Stomach (tissue), 8 donors: ENCODE measurements at regions not wholly inside any gene's neighbourhood (a gene's known extent, or its start where the extent isn't known, plus 50 kb on each side); places are given as distances from the start of the nearest gene placed in this dataset.

Experiments used
- DNase-seq, 2 donors: peaks; one replicate each; pipeline versions ENCODE4 v3.0.0 to v3.0.0-alpha.2; 2013 to 2019
- H3K27ac ChIP-seq, 5 donors: fragments of 200-600 bp in 4 of 5; sonication (generic) in 4 of 5; one replicate each; pipeline ENCODE4 v1.5.1; 2013 to 2019; ENCODE audit warnings: mild to moderate bottlenecking in 1 of 5, moderate library complexity in 1 of 5
- H3K27me3 ChIP-seq, 3 donors: fragments of 200-600 bp; sonication (generic); one replicate each; pipeline ENCODE4 v1.5.1; 2017 to 2019; ENCODE audit warnings: mixed run types in 1 of 3
- H3K36me3 ChIP-seq, 4 donors: fragments of 200-600 bp; sonication (generic); 1 replicate in 3 of 4; 2 replicates in 1 of 4; pipeline ENCODE4 v1.5.1; 2016 to 2019
- H3K4me1 ChIP-seq, 4 donors: fragments of 200-600 bp; sonication (generic); one replicate each; pipeline ENCODE4 v1.5.1; 2016 to 2019
- H3K4me3 ChIP-seq, 4 donors: fragments of 200-600 bp; sonication (generic) in 3 of 4; one replicate each; pipeline ENCODE4 v1.5.1; 2016 to 2019; ENCODE audit warnings: mild to moderate bottlenecking in 1 of 4
- H3K9me3 ChIP-seq, 4 donors: fragments of 200-600 bp; sonication (generic); one replicate each; pipeline ENCODE4 v1.5.1; 2016 to 2019
- CTCF ChIP-seq, 7 experiments: fragments of 450-650 bp in 4 of 7; fragments of 200-600 bp in 3 of 7; sonication (generic) in 3 of 7; IDR thresholded peaks; one replicate each; pipeline ENCODE4 v1.5.1; 2016 to 2019; ENCODE audit warnings: antibody characterized with exemption in 7 of 7, control low read depth in 2 of 7, mild to moderate bottlenecking in 1 of 7
- EP300 ChIP-seq: sonication (generic); formaldehyde crosslinking; IDR thresholded peaks from one replicate; pipeline ENCODE4 v1.6.1; 2017; ENCODE audit warnings: antibody characterized with exemption
- POLR2A ChIP-seq, 4 donors: fragments of 450-650 bp; IDR thresholded peaks; one replicate each; pipeline ENCODE4 v1.6.1; 2016; ENCODE audit warnings: antibody characterized with exemption in 4 of 4, control low read depth in 2 of 4, mild to moderate bottlenecking in 1 of 4, moderate library complexity in 1 of 4
- POLR2AphosphoS5 ChIP-seq, 3 donors: sonication (generic); formaldehyde crosslinking; IDR thresholded peaks; one replicate each; pipeline ENCODE4 v1.6.1; 2016; ENCODE audit warnings: antibody characterized with exemption in 3 of 3
- WGBS, 5 donors: extraction: QIAGEN DNeasy Blood & Tissue Kit in 3 of 5; methylation state at CpG; one replicate each; pipeline versions ENCODE4 v1.1.5 to v1.1.7; 2013 to 2018; 5-methylcytosine and 5-hydroxymethylcytosine counted together
- intact Hi-C: fragments of 100-400 bp; cut with DNase I; formaldehyde crosslinking; loops from one replicate; pipeline ENCODE4 v1.15.1; 2023; ENCODE audit warnings: low total_unique reads
- donor health status: healthy with polysubstance abuse.
- donor health status: Bipolar disorder and iron deficiency.
- donor health status: healthy.

DNA sequence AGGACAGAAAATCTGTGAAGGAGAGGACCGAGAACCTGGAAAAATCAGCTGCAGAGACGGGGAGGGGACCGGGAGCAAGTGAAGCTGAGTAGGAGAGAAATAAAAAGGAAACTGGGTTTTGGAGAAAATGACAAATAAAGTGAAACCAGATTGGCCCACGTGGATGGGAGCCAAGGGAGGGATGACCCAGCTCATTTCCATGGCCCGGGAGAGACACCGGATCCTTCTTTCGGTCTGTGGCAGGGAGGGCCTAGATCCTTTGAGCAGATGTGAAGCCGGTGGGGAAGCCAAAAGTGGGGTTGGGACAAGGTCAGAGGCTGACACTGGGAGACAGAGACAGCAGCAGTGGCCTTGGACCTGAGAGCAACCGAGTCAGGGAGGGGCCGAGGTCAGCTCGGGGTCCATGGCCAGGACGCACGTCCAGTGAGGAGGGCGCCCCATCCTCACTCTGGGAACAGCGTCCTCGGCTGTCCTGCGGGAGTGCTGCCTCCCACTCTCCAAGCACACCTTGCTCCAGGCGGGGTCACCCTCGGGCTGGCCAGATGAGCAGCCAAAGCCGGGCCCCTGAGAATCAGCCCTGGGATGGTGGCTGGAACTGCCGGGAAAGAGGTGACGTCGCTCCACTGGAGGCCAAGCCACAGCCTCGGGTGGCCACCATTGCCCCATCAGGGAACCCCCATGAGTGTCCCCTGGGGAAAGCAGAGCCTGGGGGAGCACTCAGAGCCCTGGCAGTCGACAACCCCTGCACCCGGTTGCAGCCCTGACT lies 50.8 kb upstream of the CDR2 start:
- WGBS, 5 donors = 81 to 88% (median 85%) methylated on average over 13 to 26 of the region's 26 CpGs
- Histone ChIP-seq H3K36me3 (peaks cover 32 to 94% (median 82%) of the 10 kb centered on the region in 4 donors), H3K4me3 (peak overlapping the region in 2 of 4 donors; percentile 11 to 28), H3K27me3 (no peaks in the 10 kb centered on the region), H3K27ac (peak overlapping the region; percentile 42 to 79 (median 74)), H3K9me3 (no peaks in the 10 kb centered on the region), H3K4me1 (peaks cover 0 to 19% (median 12%) of the 10 kb centered on the region in 4 donors)
- peak in 1 of 2 donors; percentile 46 for DNase-seq
- TF ChIP-seq POLR2AphosphoS5 (IDR thresholded peaks at IDR 0.05) (no peak), CTCF (IDR thresholded peaks at IDR 0.05) (no peak), EP300 (no peak), POLR2A (IDR thresholded peaks at IDR 0.05) (no peak)
- intact Hi-C loops = no loop called here

DNA sequence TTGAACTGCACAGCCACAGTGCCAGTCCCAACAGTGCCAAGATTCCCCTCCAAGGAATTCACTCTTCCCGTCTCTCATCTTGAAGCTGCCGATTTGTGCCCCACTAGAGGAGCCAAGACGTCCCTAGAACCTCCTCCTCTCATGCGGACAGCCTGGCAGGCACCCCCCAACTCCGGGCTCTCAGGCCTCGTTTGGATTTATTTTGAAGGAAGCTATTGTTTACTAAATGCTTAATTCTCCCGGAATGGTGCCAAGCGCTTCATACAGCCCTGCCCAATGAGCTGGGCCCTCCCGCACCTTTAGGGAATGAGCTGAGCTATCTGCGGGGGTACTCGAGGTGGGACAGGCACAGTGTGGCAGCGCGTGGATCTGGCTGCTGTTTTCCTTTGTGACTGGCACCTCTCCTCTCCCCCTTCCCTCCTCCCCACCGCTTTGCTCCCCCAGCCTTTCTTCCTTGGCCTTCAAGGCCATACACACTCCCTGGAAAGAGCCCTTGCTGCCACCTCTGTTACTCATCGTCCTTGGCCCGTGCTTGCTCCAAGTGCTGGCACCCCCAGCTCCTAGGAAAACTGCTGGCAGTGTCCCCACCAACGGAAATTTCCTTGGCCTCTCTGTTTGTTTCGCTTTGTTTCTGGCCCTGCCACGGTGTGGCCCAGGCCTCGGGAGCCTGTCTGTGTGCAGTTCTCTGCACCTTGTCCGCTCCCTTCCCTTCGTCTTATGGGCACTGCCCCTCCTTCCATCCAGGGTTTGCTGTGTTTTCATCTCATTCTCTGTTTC lies 49.9 kb upstream of the CDR2 start:
- Histone ChIP-seq H3K4me1 (peaks cover 0 to 19% (median 12%) of the 10 kb centered on the region in 4 donors), H3K27ac (peak overlapping the region; percentile 42 to 79 (median 74)), H3K4me3 (peak overlapping the region in 2 of 4 donors; percentile 11 to 28), H3K36me3 (peaks cover 33 to 93% (median 84%) of the 10 kb centered on the region in 4 donors), H3K27me3 (no peaks in the 10 kb centered on the region), H3K9me3 (no peaks in the 10 kb centered on the region)
- 55 to 74% (median 61%) methylated on average over 21 to 22 of the region's 22 CpGs for WGBS, 5 donors
- DNase-seq = no peak
- TF ChIP-seq POLR2AphosphoS5 (IDR thresholded peaks at IDR 0.05) (no peak), POLR2A (IDR thresholded peaks at IDR 0.05) (no peak), CTCF (IDR thresholded peaks at IDR 0.05) (no peak), EP300 (no peak)
- intact Hi-C loops = no loop called here
